Spleen (tissue), 11 donors: ENCODE measurements at regions not wholly inside any gene's neighbourhood (a gene's known extent, or its start where the extent isn't known, plus 50 kb on each side); places are given as distances from the start of the nearest gene placed in this dataset.

Source experiments
- DNase-seq: peaks from one replicate; pipeline ENCODE4 v3.0.0-alpha.2; 2020
- H3K27ac ChIP-seq, 8 donors: fragments of 200-600 bp; sonication (generic) in 7 of 8; 1 replicate in 4 of 8; 2 replicates in 4 of 8; pipeline versions ENCODE4 v1.5.0 to v1.8.0; 2016 to 2021; ENCODE audit warnings: inconsistent platforms in 4 of 8, mild to moderate bottlenecking in 4 of 8, moderate library complexity in 1 of 8
- H3K27me3 ChIP-seq, 7 donors: fragments of 200-600 bp; sonication (generic) in 6 of 7; replicated peaks in 1 of 7; 1 replicate in 4 of 7; 2 replicates in 3 of 7; pipeline versions ENCODE4 v1.5.0 to v1.8.0; 2016 to 2021; ENCODE audit warnings: inconsistent platforms in 3 of 7, mild to moderate bottlenecking in 1 of 7
- H3K36me3 ChIP-seq, 6 donors: fragments of 200-600 bp; sonication (generic) in 5 of 6; 1 replicate in 4 of 6; 2 replicates in 2 of 6; pipeline versions ENCODE4 v1.5.0 to v1.8.0; 2016 to 2021; ENCODE audit warnings: inconsistent platforms in 2 of 6
- H3K4me1 ChIP-seq, 6 donors: fragments of 200-600 bp; sonication (generic) in 5 of 6; 1 replicate in 3 of 6; 2 replicates in 3 of 6; pipeline versions ENCODE4 v1.5.0 to v1.8.0; 2016 to 2021; ENCODE audit warnings: inconsistent platforms in 3 of 6
- H3K4me3 ChIP-seq, 8 donors: fragments of 200-600 bp; sonication (generic) in 7 of 8; 1 replicate in 4 of 8; 2 replicates in 4 of 8; pipeline versions ENCODE4 v1.5.0 to v1.8.0; 2016 to 2021; ENCODE audit warnings: inconsistent platforms in 4 of 8, mild to moderate bottlenecking in 4 of 8, moderate library complexity in 2 of 8
- H3K9me3 ChIP-seq, 8 donors: fragments of 200-600 bp; sonication (generic) in 7 of 8; 1 replicate in 4 of 8; 2 replicates in 4 of 8; pipeline versions ENCODE4 v1.5.0 to v1.8.0; 2016 to 2021; ENCODE audit warnings: inconsistent platforms in 4 of 8
- CTCF ChIP-seq, 11 experiments: fragments of 200-600 bp in 7 of 11; fragments of 450-650 bp in 4 of 11; sonication (generic) in 4 of 11; IDR thresholded peaks in 8 of 11; conservative IDR thresholded peaks in 3 of 11; 1 replicate in 7 of 11; 2 replicates in 4 of 11; pipeline versions ENCODE4 v1.4.0 to v1.8.0; 2016 to 2021; ENCODE audit warnings: antibody characterized with exemption in 11 of 11, inconsistent platforms in 4 of 11, mild to moderate bottlenecking in 1 of 11
- POLR2A ChIP-seq, 3 donors: fragments of 450-650 bp; IDR thresholded peaks; one replicate each; pipeline ENCODE4 v1.5.1; 2017; ENCODE audit warnings: antibody characterized with exemption in 3 of 3, mild to moderate bottlenecking in 1 of 3
- POLR2AphosphoS5 ChIP-seq, 3 donors: sonication (generic); formaldehyde crosslinking; IDR thresholded peaks; one replicate each; pipeline ENCODE4 v1.5.1; 2017; ENCODE audit warnings: antibody characterized with exemption in 3 of 3
- WGBS, 5 donors: extraction: QIAGEN DNeasy Blood & Tissue Kit in 3 of 5; methylation state at CpG; one replicate each; pipeline versions ENCODE4 v1.1.5 to v1.1.7; 2013 to 2018; 5-methylcytosine and 5-hydroxymethylcytosine counted together
- intact Hi-C: fragments of 100-400 bp; cut with DNase I; formaldehyde crosslinking; loops from one replicate; pipeline ENCODE4 v1.15.0; 2023; ENCODE audit warnings: low total_unique reads
- donor health status: healthy with polysubstance abuse.
- donor health status: DM: no; HTN: no; CAD: no; lungs with moderate emphysema.
- donor health status: DM: no; HTN: no; CAD: no.
- donor health status: Bipolar disorder and iron deficiency.
- donor health status: healthy.
- donor health status: DM: no; HTN: no; CAD: no.
- donor health status: DM: yes; HTN: yes; CAD: no.

GRCh38 chr18:70428439-70428838 lies 139.6 kb downstream of the SOCS6 start:
- 75 to 97% (median 85%) methylated on average over 1 of the region's 1 CpG for WGBS, 5 donors
- no peak overlapping the region for H3K4me3 ChIP-seq
- intact Hi-C loops = no loop called here
- no peak for TF ChIP-seq CTCF (IDR thresholded peaks at IDR 0.05 in 8 of 11, conservative IDR thresholded peaks at IDR 0.05 in 3 of 11)
- no peak for TF ChIP-seq POLR2AphosphoS5 (IDR thresholded peaks at IDR 0.05)
- no peak for TF ChIP-seq POLR2A (IDR thresholded peaks at IDR 0.05)
- no peaks in the 10 kb centered on the region for H3K36me3 ChIP-seq
- H3K27me3 ChIP-seq = no peaks in the 10 kb centered on the region
- no peaks in the 10 kb centered on the region for H3K4me1 ChIP-seq
- DNase-seq = no peak
- no peak overlapping the region for H3K27ac ChIP-seq
- no peaks in the 10 kb centered on the region for H3K9me3 ChIP-seq

GRCh38 chr18:70426818-70427217 lies 138.0 kb downstream of the SOCS6 start:
- H3K27ac ChIP-seq = no peak overlapping the region
- H3K4me3 ChIP-seq = no peak overlapping the region
- H3K27me3 ChIP-seq = no peaks in the 10 kb centered on the region
- H3K36me3 ChIP-seq = no peaks in the 10 kb centered on the region
- 91 to 95% (median 92%) methylated on average over 9 of the region's 9 CpGs for WGBS, 5 donors
- TF ChIP-seq POLR2A (IDR thresholded peaks at IDR 0.05) (no peak), CTCF (IDR thresholded peaks at IDR 0.05 in 8 of 11, conservative IDR thresholded peaks at IDR 0.05 in 3 of 11) (no peak), POLR2AphosphoS5 (IDR thresholded peaks at IDR 0.05) (no peak)
- H3K9me3 ChIP-seq = no peaks in the 10 kb centered on the region
- DNase-seq = no peak
- H3K4me1 ChIP-seq = peaks cover 0 to 10% (median 3%) of the 10 kb centered on the region in 6 donors
- intact Hi-C loops = no loop called here

GRCh38 chr18:70425236-70425635 lies 136.4 kb downstream of the SOCS6 start:
- intact Hi-C loops = no loop called here
- Histone ChIP-seq H3K36me3 (no peaks in the 10 kb centered on the region), H3K27ac (no peak overlapping the region), H3K9me3 (no peaks in the 10 kb centered on the region), H3K27me3 (no peaks in the 10 kb centered on the region), H3K4me1 (peaks cover 0 to 24% (median 9%) of the 10 kb centered on the region in 6 donors), H3K4me3 (no peak overlapping the region)
- TF ChIP-seq CTCF (IDR thresholded peaks at IDR 0.05 in 8 of 11, conservative IDR thresholded peaks at IDR 0.05 in 3 of 11) (no peak), POLR2A (IDR thresholded peaks at IDR 0.05) (no peak), POLR2AphosphoS5 (IDR thresholded peaks at IDR 0.05) (no peak)
- 74 to 91% (median 82%) methylated on average over 3 of the region's 3 CpGs for WGBS, 5 donors
- DNase-seq = no peak

- intact Hi-C loops = no loop called here
Observed at GRCh38 chr18:70423988-70424387, 135.1 kb downstream of the SOCS6 start.

More at GRCh38 chr18:70423988-70424387, 135.1 kb downstream of the SOCS6 start:
- WGBS, 5 donors = 48 to 80% (median 63%) methylated on average over 4 of the region's 4 CpGs
- TF ChIP-seq POLR2AphosphoS5 (IDR thresholded peaks at IDR 0.05) (no peak), CTCF (IDR thresholded peaks at IDR 0.05 in 8 of 11, conservative IDR thresholded peaks at IDR 0.05 in 3 of 11) (no peak), POLR2A (IDR thresholded peaks at IDR 0.05) (no peak)
- H3K36me3 ChIP-seq = no peaks in the 10 kb centered on the region
- H3K27ac ChIP-seq = no peak overlapping the region
- DNase-seq = no peak
- H3K4me3 ChIP-seq = no peak overlapping the region
- H3K4me1 ChIP-seq = peaks cover 0 to 30% (median 9%) of the 10 kb centered on the region in 6 donors
- H3K27me3 ChIP-seq = no peaks in the 10 kb centered on the region
- H3K9me3 ChIP-seq = no peaks in the 10 kb centered on the region
